HCT116 (cell line): ENCODE measurements at regions not wholly inside any gene's neighbourhood (a gene's known extent, or its start where the extent isn't known, plus 50 kb on each side); places are given as distances from the start of the nearest gene placed in this dataset.

ENCODE experiments used
- ATAC-seq: fragments of 200-7000 bp; cut with Tn5 transposase; 2 replicates; pipeline ENCODE4 v1.9.1; 2020; ENCODE audit warnings: mild to moderate bottlenecking, moderate library complexity
- BruUV-seq: library from RNA; stranded (reverse); fragments of 400-500 nt; replicated peaks from 2 replicates; lab custom pipeline; 2021; lab: Mats Ljungman, UMichigan
- CTCF ChIA-PET: fragments of 300-600 bp; sonication (Branson Sonifier 250); formaldehyde crosslinking; loops from one replicate; lab custom pipeline; 2021; ENCODE audit warnings: antibody characterized with exemption; lab: Charles Lee
- POLR2A ChIA-PET: fragments of 300-600, 350-600 bp; sonication (Branson Sonifier 250); formaldehyde crosslinking; loops from one replicate; lab custom pipeline; 2021; ENCODE audit warnings: antibody characterized with exemption; lab: Charles Lee
- RAD21 ChIA-PET, 2 experiments: fragments of 300-600 bp; sonication (Branson Sonifier 250); formaldehyde crosslinking; loops; one replicate each; lab custom pipeline; 2023; ENCODE audit warnings: low total read pairs in 2 of 2; ENCODE audit not compliant: uncharacterized antibody in 2 of 2, unreplicated experiment in 2 of 2, low non-redundant PET in 1 of 2; lab: Charles Lee
- DNase-seq: peaks from one replicate; pipeline ENCODE4 v3.0.0-alpha.2; 2010; ENCODE audit warnings: low read depth, low spot score
- H2AFZ ChIP-seq: fragments of 200-600 bp; shearing (Covaris generic), sonication (generic); 2 replicates; pipeline ENCODE4 v1.6.1; 2017; ENCODE audit warnings: low read depth, mixed run types, mixed read lengths, antibody characterized with exemption, low read length; ENCODE audit not compliant: poor library complexity, severe bottlenecking
- H3K27ac ChIP-seq: 2 replicates; pipeline ENCODE4 v1.5.1; 2012; ENCODE audit warnings: low read depth, low read length
- H3K27me3 ChIP-seq: fragments of 200-600 bp; sonication (generic); 2 replicates; pipeline ENCODE4 v1.6.1; 2016; ENCODE audit warnings: mixed run types, low read length, mixed read lengths; ENCODE audit not compliant: insufficient read depth
- H3K36me3 ChIP-seq, 2 experiments: fragments of 200-500 bp in 1 of 2; fragments of 200-600 bp in 1 of 2; sonication (Bioruptor generic) in 1 of 2; sonication (generic) in 1 of 2; 2 replicates each; pipeline versions ENCODE4 v1.5.1 to v1.6.1; 2014 to 2016; ENCODE audit warnings: low read length in 2 of 2, inconsistent platforms in 1 of 2, mixed read lengths in 1 of 2, mixed run types in 1 of 2; ENCODE audit not compliant: insufficient read depth in 2 of 2, control insufficient read depth in 1 of 2
- H3K4me1 ChIP-seq, 2 experiments: fragments of 200-600 bp in 1 of 2; sonication (generic) in 1 of 2; 2 replicates each; pipeline versions ENCODE4 v1.5.1 to v1.6.1; 2012 to 2017; ENCODE audit warnings: low read length in 2 of 2, inconsistent platforms in 1 of 2, mild to moderate bottlenecking in 1 of 2, mixed read lengths in 1 of 2, mixed run types in 1 of 2, moderate library complexity in 1 of 2; ENCODE audit not compliant: insufficient read depth in 2 of 2, control insufficient read depth in 1 of 2
- H3K4me2 ChIP-seq: fragments of 200-600 bp; sonication (generic); 2 replicates; pipeline ENCODE4 v1.6.1; 2017; ENCODE audit warnings: mixed run types, low read length, mixed read lengths
- H3K4me3 ChIP-seq, 2 experiments: fragments of 200-600 bp in 1 of 2; sonication (generic) in 1 of 2; replicated peaks in 1 of 2; 2 replicates each; pipeline ENCODE4 v1.5.1; 2011 to 2016; ENCODE audit warnings: low read length in 2 of 2, control low read depth in 1 of 2, low read depth in 1 of 2, mild to moderate bottlenecking in 1 of 2, mixed read lengths in 1 of 2, mixed run types in 1 of 2
- H3K79me2 ChIP-seq: fragments of 200-600 bp; sonication (generic); 2 replicates; pipeline ENCODE4 v1.6.1; 2017; ENCODE audit warnings: mild to moderate bottlenecking, mixed run types, low read length, moderate library complexity, mixed read lengths; ENCODE audit not compliant: insufficient read depth
- H3K9ac ChIP-seq: fragments of 200-600 bp; sonication (generic); 2 replicates; pipeline ENCODE4 v1.6.1; 2016; ENCODE audit warnings: low read length, mixed read lengths
- H3K9me2 ChIP-seq: fragments of 200-600 bp; sonication (generic), shearing (Covaris generic); 2 replicates; pipeline ENCODE4 v1.6.1; 2017; ENCODE audit warnings: mixed run types, mild to moderate bottlenecking, moderate library complexity; ENCODE audit not compliant: insufficient read depth
- H3K9me3 ChIP-seq, 2 experiments: fragments of 200-500 bp in 1 of 2; fragments of 200-600 bp in 1 of 2; sonication (Bioruptor generic) in 1 of 2; sonication (generic) in 1 of 2; 2 replicates each; pipeline ENCODE4 v1.6.1; 2014 to 2017; ENCODE audit warnings: low read length in 2 of 2, mixed read lengths in 2 of 2, inconsistent platforms in 1 of 2, low read depth in 1 of 2, mild to moderate bottlenecking in 1 of 2, mixed run types in 1 of 2, moderate library complexity in 1 of 2; ENCODE audit not compliant: control insufficient read depth in 1 of 2, insufficient read depth in 1 of 2
- H4K20me1 ChIP-seq: fragments of 200-600 bp; sonication (generic), shearing (Covaris generic); 2 replicates; pipeline ENCODE4 v1.6.1; 2017; ENCODE audit warnings: mixed run types, mild to moderate bottlenecking, moderate library complexity; ENCODE audit not compliant: insufficient read depth
- CBX3 ChIP-seq: IDR thresholded peaks from 2 replicates; pipeline ENCODE4 v1.6.1; 2012; ENCODE audit warnings: low read depth
- CEBPB ChIP-seq: IDR thresholded peaks from 2 replicates; pipeline ENCODE4 v1.6.1; 2012; ENCODE audit warnings: low read depth
- EGR1 ChIP-seq: IDR thresholded peaks from 2 replicates; pipeline ENCODE4 v1.6.1; 2012; ENCODE audit warnings: low read depth
- ELF1 ChIP-seq: IDR thresholded peaks from 2 replicates; pipeline ENCODE4 v1.6.1; 2012; ENCODE audit warnings: low read depth, borderline replicate concordance
- EZH2 ChIP-seq: fragments of 200-600 bp; sonication (generic); IDR thresholded peaks from 2 replicates; pipeline ENCODE4 v1.6.1; 2017; ENCODE audit warnings: antibody characterized with exemption, mixed run types
- EZH2phosphoT487 ChIP-seq: fragments of 200-600 bp; IDR thresholded peaks from 2 replicates; pipeline ENCODE4 v1.6.1; 2018; ENCODE audit warnings: antibody characterized with exemption, borderline replicate concordance
- FOSL1 ChIP-seq: IDR thresholded peaks from 2 replicates; pipeline ENCODE4 v1.6.1; 2012; ENCODE audit warnings: low read depth
- JUND ChIP-seq: IDR thresholded peaks from 2 replicates; pipeline ENCODE4 v1.6.1; 2012
- POLR2A ChIP-seq: IDR thresholded peaks from 2 replicates; pipeline ENCODE4 v1.7.0; 2011; ENCODE audit warnings: borderline replicate concordance; ENCODE audit not compliant: insufficient read depth, insufficient read length; ENCODE audit errors: extremely low read depth
- RAD21 ChIP-seq: IDR thresholded peaks from 2 replicates; pipeline ENCODE4 v1.6.1; 2012; ENCODE audit warnings: low read depth, mild to moderate bottlenecking
- SRF ChIP-seq: IDR thresholded peaks from 2 replicates; pipeline ENCODE4 v1.6.1; 2012; ENCODE audit warnings: low read depth
- TCF7L2 ChIP-seq: IDR thresholded peaks from 2 replicates; pipeline ENCODE4 v1.7.0; 2011; ENCODE audit warnings: borderline replicate concordance, inconsistent platforms; ENCODE audit not compliant: insufficient read depth, insufficient read length; ENCODE audit errors: extremely low read depth
- YY1 ChIP-seq: IDR thresholded peaks from 2 replicates; pipeline ENCODE4 v1.6.1; 2011; ENCODE audit warnings: low read length, low read depth, moderate library complexity, mild to moderate bottlenecking; ENCODE audit not compliant: insufficient replicate concordance; ENCODE audit errors: extremely low read depth
- ZFX ChIP-seq: fragments of 450-650 bp; IDR thresholded peaks from 2 replicates; pipeline ENCODE4 v1.6.1; 2017
- ZNF274 ChIP-seq: fragments of 200-500 bp; sonication (Bioruptor generic); IDR thresholded peaks from 2 replicates; pipeline ENCODE4 v1.6.1; 2014; ENCODE audit warnings: mild to moderate bottlenecking, low read depth, low read length, inconsistent platforms
- intact Hi-C: fragments of 100-400 bp; cut with micrococcal nuclease; formaldehyde crosslinking; loops from 2 replicates; pipeline ENCODE4 v1.10.0; 2022
- TF ChIP-seq, protein P1 (sequence below): IDR thresholded peaks from 2 replicates; pipeline ENCODE4 v1.6.1; 2012
- TF ChIP-seq, protein P2 (sequence below): IDR thresholded peaks from 2 replicates; pipeline ENCODE4 v1.6.1; 2012; ENCODE audit warnings: low read depth
- TF ChIP-seq, protein P3 (sequence below): IDR thresholded peaks from 2 replicates; pipeline ENCODE4 v1.6.1; 2011; ENCODE audit warnings: mild to moderate bottlenecking, low read length, moderate library complexity; ENCODE audit not compliant: insufficient replicate concordance; ENCODE audit errors: extremely low read depth
- TF ChIP-seq, protein P4 (sequence below), 3 experiments: fragments of 200-600 bp in 1 of 3; sonication (generic) in 1 of 3; IDR thresholded peaks in 2 of 3; conservative IDR thresholded peaks in 1 of 3; 2 replicates each; pipeline ENCODE4 v1.5.1; 2012 to 2017; ENCODE audit warnings: low read depth in 2 of 3, low read length in 2 of 3, antibody characterized with exemption in 1 of 3, borderline replicate concordance in 1 of 3, control low read depth in 1 of 3, mild to moderate bottlenecking in 1 of 3, mixed read lengths in 1 of 3, mixed run types in 1 of 3, moderate library complexity in 1 of 3; ENCODE audit not compliant: insufficient read depth in 1 of 3
- TF ChIP-seq, protein P5 (sequence below): IDR thresholded peaks from 2 replicates; pipeline ENCODE4 v1.6.1; 2012

DNA sequence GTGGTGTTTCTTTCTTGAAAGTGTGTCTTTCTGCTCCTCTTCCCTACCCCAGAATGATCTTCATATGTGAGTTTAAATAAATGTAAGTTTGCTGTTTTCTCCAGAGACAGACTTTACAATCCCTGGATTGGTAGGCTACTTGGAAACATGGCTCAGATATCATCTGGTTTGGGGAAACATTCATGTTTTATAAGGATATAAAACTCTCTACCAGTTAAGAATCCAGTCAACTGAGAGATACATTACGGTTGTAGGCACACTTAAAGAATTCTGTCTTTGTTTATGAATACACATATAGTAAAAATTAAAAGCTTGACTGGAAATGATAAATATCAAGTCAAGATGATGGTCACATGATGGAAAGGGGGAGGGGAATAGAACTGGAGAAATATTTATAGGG lies 739.3 kb downstream of the SLC4A3 start:
- Histone ChIP-seq H3K9ac (no peak overlapping the region), H2AFZ (no peak overlapping the region)
- RAD21 ChIA-PET, result no interaction called here
- TF ChIP-seq ZNF274 (no peak), EZH2 (no peak), CEBPB (no peak), JUND (no peak), YY1 (no peak), TCF7L2 (no peak), RAD21 (no peak), ZFX (no peak), FOSL1 (no peak), SRF (no peak), CBX3 (no peak), EGR1 (no peak), ELF1 (no peak), POLR2A (no peak), EZH2phosphoT487 (no peak)
- TF ChIP-seq, protein P1, sequence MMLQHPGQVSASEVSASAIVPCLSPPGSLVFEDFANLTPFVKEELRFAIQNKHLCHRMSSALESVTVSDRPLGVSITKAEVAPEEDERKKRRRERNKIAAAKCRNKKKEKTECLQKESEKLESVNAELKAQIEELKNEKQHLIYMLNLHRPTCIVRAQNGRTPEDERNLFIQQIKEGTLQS, result no peak
- TF ChIP-seq, protein P2, sequence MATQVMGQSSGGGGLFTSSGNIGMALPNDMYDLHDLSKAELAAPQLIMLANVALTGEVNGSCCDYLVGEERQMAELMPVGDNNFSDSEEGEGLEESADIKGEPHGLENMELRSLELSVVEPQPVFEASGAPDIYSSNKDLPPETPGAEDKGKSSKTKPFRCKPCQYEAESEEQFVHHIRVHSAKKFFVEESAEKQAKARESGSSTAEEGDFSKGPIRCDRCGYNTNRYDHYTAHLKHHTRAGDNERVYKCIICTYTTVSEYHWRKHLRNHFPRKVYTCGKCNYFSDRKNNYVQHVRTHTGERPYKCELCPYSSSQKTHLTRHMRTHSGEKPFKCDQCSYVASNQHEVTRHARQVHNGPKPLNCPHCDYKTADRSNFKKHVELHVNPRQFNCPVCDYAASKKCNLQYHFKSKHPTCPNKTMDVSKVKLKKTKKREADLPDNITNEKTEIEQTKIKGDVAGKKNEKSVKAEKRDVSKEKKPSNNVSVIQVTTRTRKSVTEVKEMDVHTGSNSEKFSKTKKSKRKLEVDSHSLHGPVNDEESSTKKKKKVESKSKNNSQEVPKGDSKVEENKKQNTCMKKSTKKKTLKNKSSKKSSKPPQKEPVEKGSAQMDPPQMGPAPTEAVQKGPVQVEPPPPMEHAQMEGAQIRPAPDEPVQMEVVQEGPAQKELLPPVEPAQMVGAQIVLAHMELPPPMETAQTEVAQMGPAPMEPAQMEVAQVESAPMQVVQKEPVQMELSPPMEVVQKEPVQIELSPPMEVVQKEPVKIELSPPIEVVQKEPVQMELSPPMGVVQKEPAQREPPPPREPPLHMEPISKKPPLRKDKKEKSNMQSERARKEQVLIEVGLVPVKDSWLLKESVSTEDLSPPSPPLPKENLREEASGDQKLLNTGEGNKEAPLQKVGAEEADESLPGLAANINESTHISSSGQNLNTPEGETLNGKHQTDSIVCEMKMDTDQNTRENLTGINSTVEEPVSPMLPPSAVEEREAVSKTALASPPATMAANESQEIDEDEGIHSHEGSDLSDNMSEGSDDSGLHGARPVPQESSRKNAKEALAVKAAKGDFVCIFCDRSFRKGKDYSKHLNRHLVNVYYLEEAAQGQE, result no peak
- TF ChIP-seq, protein P3, sequence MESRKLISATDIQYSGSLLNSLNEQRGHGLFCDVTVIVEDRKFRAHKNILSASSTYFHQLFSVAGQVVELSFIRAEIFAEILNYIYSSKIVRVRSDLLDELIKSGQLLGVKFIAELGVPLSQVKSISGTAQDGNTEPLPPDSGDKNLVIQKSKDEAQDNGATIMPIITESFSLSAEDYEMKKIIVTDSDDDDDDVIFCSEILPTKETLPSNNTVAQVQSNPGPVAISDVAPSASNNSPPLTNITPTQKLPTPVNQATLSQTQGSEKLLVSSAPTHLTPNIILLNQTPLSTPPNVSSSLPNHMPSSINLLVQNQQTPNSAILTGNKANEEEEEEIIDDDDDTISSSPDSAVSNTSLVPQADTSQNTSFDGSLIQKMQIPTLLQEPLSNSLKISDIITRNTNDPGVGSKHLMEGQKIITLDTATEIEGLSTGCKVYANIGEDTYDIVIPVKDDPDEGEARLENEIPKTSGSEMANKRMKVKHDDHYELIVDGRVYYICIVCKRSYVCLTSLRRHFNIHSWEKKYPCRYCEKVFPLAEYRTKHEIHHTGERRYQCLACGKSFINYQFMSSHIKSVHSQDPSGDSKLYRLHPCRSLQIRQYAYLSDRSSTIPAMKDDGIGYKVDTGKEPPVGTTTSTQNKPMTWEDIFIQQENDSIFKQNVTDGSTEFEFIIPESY, result no peak
- TF ChIP-seq, protein P4, sequence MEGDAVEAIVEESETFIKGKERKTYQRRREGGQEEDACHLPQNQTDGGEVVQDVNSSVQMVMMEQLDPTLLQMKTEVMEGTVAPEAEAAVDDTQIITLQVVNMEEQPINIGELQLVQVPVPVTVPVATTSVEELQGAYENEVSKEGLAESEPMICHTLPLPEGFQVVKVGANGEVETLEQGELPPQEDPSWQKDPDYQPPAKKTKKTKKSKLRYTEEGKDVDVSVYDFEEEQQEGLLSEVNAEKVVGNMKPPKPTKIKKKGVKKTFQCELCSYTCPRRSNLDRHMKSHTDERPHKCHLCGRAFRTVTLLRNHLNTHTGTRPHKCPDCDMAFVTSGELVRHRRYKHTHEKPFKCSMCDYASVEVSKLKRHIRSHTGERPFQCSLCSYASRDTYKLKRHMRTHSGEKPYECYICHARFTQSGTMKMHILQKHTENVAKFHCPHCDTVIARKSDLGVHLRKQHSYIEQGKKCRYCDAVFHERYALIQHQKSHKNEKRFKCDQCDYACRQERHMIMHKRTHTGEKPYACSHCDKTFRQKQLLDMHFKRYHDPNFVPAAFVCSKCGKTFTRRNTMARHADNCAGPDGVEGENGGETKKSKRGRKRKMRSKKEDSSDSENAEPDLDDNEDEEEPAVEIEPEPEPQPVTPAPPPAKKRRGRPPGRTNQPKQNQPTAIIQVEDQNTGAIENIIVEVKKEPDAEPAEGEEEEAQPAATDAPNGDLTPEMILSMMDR (IDR thresholded peaks at IDR 0.05 in 2 of 3, conservative IDR thresholded peaks at IDR 0.05 in 1 of 3; ENCODE audit: borderline replicate concordance in 1 of 3, insufficient read depth in 1 of 3, low read depth in 2 of 3, low read length in 2 of 3), result no peak
- TF ChIP-seq, protein P5, sequence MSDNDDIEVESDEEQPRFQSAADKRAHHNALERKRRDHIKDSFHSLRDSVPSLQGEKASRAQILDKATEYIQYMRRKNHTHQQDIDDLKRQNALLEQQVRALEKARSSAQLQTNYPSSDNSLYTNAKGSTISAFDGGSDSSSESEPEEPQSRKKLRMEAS, result no peak
- TF ChIP-seq, all 23 proteins: peak for 0
- no peak overlapping the region for H3K4me3 ChIP-seq
- no peak overlapping the region for H3K4me2 ChIP-seq
- H3K79me2 ChIP-seq, result no peaks in the 10 kb centered on the region
- no peaks in the 10 kb centered on the region for H3K9me2 ChIP-seq
- DNase-seq (no peak), ATAC-seq (no peak)
- no peaks in the 10 kb centered on the region for H3K27me3 ChIP-seq
- no peaks in the 10 kb centered on the region for H3K4me1 ChIP-seq
- no peak overlapping the region for H3K27ac ChIP-seq
- POLR2A ChIA-PET, result no interaction called here
- no peaks in the 10 kb centered on the region for H3K9me3 ChIP-seq
- CTCF ChIA-PET, result no interaction called here
- no peaks in the 10 kb centered on the region for H3K36me3 ChIP-seq
- intact Hi-C loops, result no loop called here
- no TSS peak for BruUV-seq
- H4K20me1 ChIP-seq, result no peaks in the 10 kb centered on the region
